Neutrophil (primary cell): ENCODE measurements at regions not wholly inside any gene's neighbourhood (a gene's known extent, or its start where the extent isn't known, plus 50 kb on each side); places are given as distances from the start of the nearest gene placed in this dataset.
A peak's percentile ranks its signal among the peaks of the same experiment; 100 is the strongest.

ENCODE experiments used
- H3K27ac ChIP-seq: fragments of 200-600 bp; sonication (generic); 2 replicates; pipeline ENCODE4 v1.5.1; 2016; ENCODE audit warnings: mild to moderate bottlenecking, moderate library complexity
- H3K27me3 ChIP-seq: fragments of 200-600 bp; sonication (generic); 2 replicates; pipeline ENCODE4 v1.6.0; 2016; ENCODE audit warnings: mild to moderate bottlenecking
- H3K36me3 ChIP-seq: fragments of 200-600 bp; sonication (generic); 2 replicates; pipeline ENCODE4 v1.5.1; 2017
- H3K4me1 ChIP-seq, 2 experiments: fragments of 200-600 bp in 1 of 2; sonication (generic) in 1 of 2; 1 replicate in 1 of 2; 2 replicates in 1 of 2; pipeline versions ENCODE4 v1.5.1 to v1.6.1; 2013 to 2016; ENCODE audit warnings: low read depth in 1 of 2, low read length in 1 of 2, mild to moderate bottlenecking in 1 of 2, moderate library complexity in 1 of 2; ENCODE audit not compliant: control insufficient read depth in 1 of 2, insufficient read depth in 1 of 2
- H3K4me3 ChIP-seq, 2 experiments: fragments of 200-600 bp in 1 of 2; sonication (generic) in 1 of 2; 1 replicate in 1 of 2; 2 replicates in 1 of 2; pipeline ENCODE4 v1.5.1; 2013 to 2016; ENCODE audit warnings: low read depth in 1 of 2, low read length in 1 of 2, mild to moderate bottlenecking in 1 of 2, moderate library complexity in 1 of 2
- H3K9me3 ChIP-seq: fragments of 200-600 bp; sonication (generic); 2 replicates; pipeline ENCODE4 v1.5.1; 2016
- TF ChIP-seq, protein P1 (sequence below): fragments of 200-600 bp; sonication (generic); IDR thresholded peaks from 2 replicates; pipeline ENCODE4 v1.5.1; 2016; ENCODE audit warnings: antibody characterized with exemption

DNA sequence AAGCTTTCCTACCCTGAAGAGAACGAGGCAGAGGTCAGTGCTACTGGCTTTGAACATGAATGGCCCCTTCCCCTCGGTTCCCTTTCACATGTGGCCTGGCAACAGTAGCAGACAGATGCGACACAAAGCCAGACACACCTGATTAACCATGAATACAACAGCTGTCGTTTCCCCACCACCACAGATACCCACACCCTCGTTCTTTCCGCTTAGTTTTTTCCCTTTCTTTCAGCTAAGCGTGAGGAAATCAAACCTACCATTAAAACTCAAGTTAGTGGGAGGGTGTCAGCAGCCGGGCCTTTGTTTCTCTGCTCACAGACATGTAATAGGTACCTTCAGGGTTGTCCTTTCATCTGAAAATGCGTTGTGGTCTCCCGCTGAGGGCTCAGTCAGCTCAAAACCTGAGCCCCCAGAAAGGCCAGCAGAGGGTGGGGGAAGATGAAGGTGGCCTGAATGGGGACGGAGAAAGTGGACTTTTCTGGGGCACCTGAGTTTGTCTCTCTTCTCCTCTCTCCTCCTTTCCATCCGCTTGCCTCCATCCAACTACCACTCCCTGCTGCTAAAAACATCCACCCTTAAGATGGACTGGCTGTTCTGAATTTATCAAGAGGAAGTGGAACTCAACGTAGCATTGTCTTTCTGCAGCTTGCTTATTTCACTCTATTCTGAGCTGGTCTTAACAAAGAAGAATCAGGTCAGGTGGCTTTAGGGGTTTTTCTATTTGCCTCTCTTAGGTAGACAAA is 516.6 kb upstream of the JARID2 start:
- Histone ChIP-seq H3K4me1 (peaks cover 41 to 52% of the 10 kb centered on the region in 2 experiments), H3K4me3 (peak overlapping the region in 1 of 2 experiments; percentile 26), H3K36me3 (no peaks in the 10 kb centered on the region), H3K27me3 (no peaks in the 10 kb centered on the region), H3K9me3 (no peaks in the 10 kb centered on the region), H3K27ac (peak overlapping the region; percentile 97)
- TF ChIP-seq, protein P1, sequence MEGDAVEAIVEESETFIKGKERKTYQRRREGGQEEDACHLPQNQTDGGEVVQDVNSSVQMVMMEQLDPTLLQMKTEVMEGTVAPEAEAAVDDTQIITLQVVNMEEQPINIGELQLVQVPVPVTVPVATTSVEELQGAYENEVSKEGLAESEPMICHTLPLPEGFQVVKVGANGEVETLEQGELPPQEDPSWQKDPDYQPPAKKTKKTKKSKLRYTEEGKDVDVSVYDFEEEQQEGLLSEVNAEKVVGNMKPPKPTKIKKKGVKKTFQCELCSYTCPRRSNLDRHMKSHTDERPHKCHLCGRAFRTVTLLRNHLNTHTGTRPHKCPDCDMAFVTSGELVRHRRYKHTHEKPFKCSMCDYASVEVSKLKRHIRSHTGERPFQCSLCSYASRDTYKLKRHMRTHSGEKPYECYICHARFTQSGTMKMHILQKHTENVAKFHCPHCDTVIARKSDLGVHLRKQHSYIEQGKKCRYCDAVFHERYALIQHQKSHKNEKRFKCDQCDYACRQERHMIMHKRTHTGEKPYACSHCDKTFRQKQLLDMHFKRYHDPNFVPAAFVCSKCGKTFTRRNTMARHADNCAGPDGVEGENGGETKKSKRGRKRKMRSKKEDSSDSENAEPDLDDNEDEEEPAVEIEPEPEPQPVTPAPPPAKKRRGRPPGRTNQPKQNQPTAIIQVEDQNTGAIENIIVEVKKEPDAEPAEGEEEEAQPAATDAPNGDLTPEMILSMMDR: no peak

GRCh38 chr6:14730654-14731053 is 515.2 kb upstream of the JARID2 start:
- H3K4me3 ChIP-seq: no peak overlapping the region

GRCh38 chr6:14731611-14732010 is 514.3 kb upstream of the JARID2 start:
- Histone ChIP-seq H3K36me3 (no peaks in the 10 kb centered on the region), H3K27me3 (no peaks in the 10 kb centered on the region), H3K4me1 (peaks cover 58 to 61% of the 10 kb centered on the region in 2 experiments), H3K27ac (peak overlapping the region; percentile 97), H3K4me3 (no peak overlapping the region), H3K9me3 (no peaks in the 10 kb centered on the region)
- TF ChIP-seq, protein P1: no peak

More at GRCh38 chr6:14730654-14731053, 515.2 kb upstream of the JARID2 start:
- TF ChIP-seq, protein P1: no peak
- Histone ChIP-seq H3K4me1 (peaks cover 54 to 66% of the 10 kb centered on the region in 2 experiments), H3K27me3 (no peaks in the 10 kb centered on the region), H3K9me3 (no peaks in the 10 kb centered on the region), H3K27ac (peak overlapping the region; percentile 97), H3K36me3 (no peaks in the 10 kb centered on the region)

GRCh38 chr6:14732226-14732843 is 513.5 kb upstream of the JARID2 start:
- Histone ChIP-seq H3K4me3 (no peak overlapping the region), H3K36me3 (no peaks in the 10 kb centered on the region), H3K27ac (peak overlapping the region; percentile 88), H3K9me3 (no peaks in the 10 kb centered on the region), H3K27me3 (no peaks in the 10 kb centered on the region), H3K4me1 (peaks cover 53 to 57% of the 10 kb centered on the region in 2 experiments)
- TF ChIP-seq, protein P1: no peak

DNA sequence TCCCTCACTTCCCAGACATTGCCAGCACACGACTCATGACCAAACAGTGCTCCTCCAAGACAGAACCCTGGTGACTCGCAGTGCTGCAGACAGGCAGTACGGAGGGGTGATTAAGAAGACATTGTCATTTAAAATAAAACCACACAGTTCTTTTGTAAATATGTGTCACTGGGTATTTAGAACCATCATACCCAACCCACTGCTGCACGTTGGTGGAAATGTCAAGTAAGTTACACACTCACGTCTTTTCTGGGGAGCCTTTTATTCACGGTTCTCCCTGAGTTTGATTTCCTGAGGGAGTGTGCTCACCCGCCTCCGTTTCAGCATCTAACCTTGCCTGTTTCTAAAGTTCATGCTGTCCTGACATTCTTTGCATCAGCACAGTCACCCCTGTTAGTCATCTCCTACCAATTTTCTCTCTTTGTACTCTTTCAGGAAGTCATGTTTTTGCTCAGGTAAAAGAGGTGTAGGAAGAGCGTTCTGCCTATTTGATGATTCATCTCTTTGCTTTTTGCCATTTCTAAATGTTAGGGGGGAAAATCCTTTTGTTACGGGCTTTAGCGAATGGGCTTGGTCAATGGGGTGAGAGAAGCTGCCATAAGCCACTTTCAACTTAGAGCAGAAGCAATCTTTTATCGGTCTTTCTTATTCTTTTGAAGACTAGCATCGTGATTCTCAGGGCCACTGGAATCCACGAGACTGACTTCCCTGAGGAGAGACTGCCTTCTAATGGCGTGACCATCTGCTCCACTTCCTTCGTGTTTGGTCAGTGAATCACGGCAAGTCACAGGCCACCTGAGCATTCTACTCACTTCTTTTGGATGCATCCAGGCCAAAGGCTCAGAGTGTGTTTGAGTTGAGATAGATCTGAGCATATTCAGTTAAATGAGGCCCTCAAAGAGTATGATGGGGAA is 512.8 kb upstream of the JARID2 start:
- Histone ChIP-seq H3K27ac (peak overlapping the region; percentile 88), H3K9me3 (no peaks in the 10 kb centered on the region), H3K27me3 (no peaks in the 10 kb centered on the region), H3K4me3 (no peak overlapping the region), H3K36me3 (no peaks in the 10 kb centered on the region), H3K4me1 (peaks cover 46 to 52% of the 10 kb centered on the region in 2 experiments)
- TF ChIP-seq, protein P1: no peak
